ENCODE measurements at regions not wholly inside any gene's neighbourhood (a gene's known extent, or its start where the extent isn't known, plus 50 kb on each side); places are given as distances from the start of the nearest gene placed in this dataset.

GRCh38 chr20:50299325-50299629, 108.6 kb downstream of the CEBPB start:
- TF ChIP-seq POLR2A (IDR thresholded peaks at IDR 0.05) (no peak), CTCF (IDR thresholded peaks at IDR 0.05) (no peak)
